ENCODE measurements at regions not wholly inside any gene's neighbourhood (a gene's known extent, or its start where the extent isn't known, plus 50 kb on each side); places are given as distances from the start of the nearest gene placed in this dataset.

- DNase-seq: no peak
Observed at GRCh38 chr6:143592335-143592734, 80.8 kb upstream of the FUCA2 start.

- DNase-seq: no peak
Observed at GRCh38 chr6:143591441-143591840, 79.9 kb upstream of the FUCA2 start.

GRCh38 chr6:143589162-143589561 lies 77.6 kb upstream of the FUCA2 start:
- no peak for DNase-seq

- no peak for DNase-seq
Observed at GRCh38 chr6:143586557-143586956, 75.0 kb upstream of the FUCA2 start.

GRCh38 chr6:143585716-143586115 lies 74.2 kb upstream of the FUCA2 start:
- no peak for DNase-seq

GRCh38 chr6:143585241-143585640 lies 73.7 kb upstream of the FUCA2 start:
- DNase-seq: no peak

GRCh38 chr6:143583542-143584327 lies 72.2 kb upstream of the FUCA2 start:
- DNase-seq: no peak

GRCh38 chr6:143581835-143582480 lies 70.4 kb upstream of the FUCA2 start:
- no peak for DNase-seq

GRCh38 chr6:143579703-143580102 lies 68.2 kb upstream of the FUCA2 start:
- no peak for DNase-seq

GRCh38 chr6:143578054-143578453 lies 66.5 kb upstream of the FUCA2 start:
- DNase-seq: no peak

- no peak for DNase-seq
Observed at GRCh38 chr6:143575901-143576426, 64.4 kb upstream of the FUCA2 start.

- DNase-seq: peak; percentile 45
Observed at GRCh38 chr6:143575440-143575839, 63.9 kb upstream of the FUCA2 start.

GRCh38 chr6:143570147-143570853 lies 58.8 kb upstream of the FUCA2 start:
- DNase-seq: no peak

GRCh38 chr6:143569040-143569439 lies 57.5 kb upstream of the FUCA2 start:
- no peak for DNase-seq

- no peak for DNase-seq
Observed at GRCh38 chr6:143564484-143565017, 53.0 kb upstream of the FUCA2 start.

- DNase-seq: no peak
Observed at GRCh38 chr6:143562143-143562542, 50.6 kb upstream of the FUCA2 start.
